ENCODE measurements at regions not wholly inside any gene's neighbourhood (a gene's known extent, or its start where the extent isn't known, plus 50 kb on each side); places are given as distances from the start of the nearest gene placed in this dataset.
A peak's percentile ranks its signal among the peaks of the same experiment; 100 is the strongest.
"Not testable (repeated sequence)": the region's sequence is repeated elsewhere in the genome, so short reads cannot be mapped to it uniquely, and the experiment has no call there.

DNA sequence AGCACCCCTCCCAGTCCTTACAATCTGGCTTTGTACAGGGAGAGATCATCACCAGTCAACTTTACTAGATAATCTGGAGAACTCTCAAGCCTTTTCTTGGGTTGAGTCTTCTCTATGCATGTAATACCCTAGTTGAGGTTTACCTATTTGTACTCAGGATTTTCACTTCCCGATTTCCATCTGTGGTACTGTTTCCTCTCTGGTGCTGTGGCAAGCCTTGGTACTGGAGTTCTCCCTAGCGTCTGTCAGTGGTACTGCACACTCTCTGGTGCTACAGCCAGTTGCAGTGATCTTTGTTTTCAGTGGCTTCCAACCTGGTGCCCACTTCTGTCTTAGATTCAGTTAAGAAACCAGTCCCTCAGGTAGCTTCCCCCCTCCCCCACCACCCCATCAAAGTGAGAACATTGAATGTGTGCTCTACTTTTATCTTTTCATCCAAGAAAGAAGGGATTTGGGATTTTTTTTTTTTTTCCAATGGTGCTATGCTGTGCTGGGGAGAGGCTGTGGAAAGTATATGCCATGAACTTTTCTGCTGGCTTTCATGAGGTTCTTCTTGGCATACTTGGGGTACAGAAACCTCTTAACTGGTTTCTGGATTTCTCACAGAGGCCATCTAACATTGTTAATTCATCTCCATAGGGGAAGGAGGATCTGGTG is 69.4 kb upstream of the EVL start:
- DNase-seq, result peak; percentile 49 to 58

- no peak for DNase-seq
Observed at GRCh38 chr14:99996951-99997571, 68.2 kb upstream of the EVL start.

- not testable (repeated sequence) for DNase-seq
Observed at GRCh38 chr14:100000398-100000797, 64.8 kb upstream of the EVL start.

DNA sequence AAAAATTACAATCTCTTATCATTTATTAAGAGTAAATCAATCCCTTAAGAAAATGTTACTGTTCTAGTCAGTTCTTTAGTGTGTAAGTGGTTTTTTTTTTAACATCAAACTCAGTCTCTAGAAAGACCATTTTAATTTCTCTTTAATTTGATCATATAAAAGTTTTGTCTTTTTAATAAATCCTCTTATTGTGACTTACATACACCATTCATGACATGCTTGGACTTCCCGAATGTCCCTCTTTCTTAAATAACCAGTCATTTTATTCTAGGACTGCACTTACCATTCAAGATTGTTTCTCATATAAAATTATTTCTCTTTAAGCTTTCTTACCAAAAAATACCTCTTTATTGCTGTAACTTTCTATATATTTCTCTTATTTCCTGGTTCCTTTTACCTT is 60.8 kb upstream of the EVL start:
- no peak for DNase-seq

DNA sequence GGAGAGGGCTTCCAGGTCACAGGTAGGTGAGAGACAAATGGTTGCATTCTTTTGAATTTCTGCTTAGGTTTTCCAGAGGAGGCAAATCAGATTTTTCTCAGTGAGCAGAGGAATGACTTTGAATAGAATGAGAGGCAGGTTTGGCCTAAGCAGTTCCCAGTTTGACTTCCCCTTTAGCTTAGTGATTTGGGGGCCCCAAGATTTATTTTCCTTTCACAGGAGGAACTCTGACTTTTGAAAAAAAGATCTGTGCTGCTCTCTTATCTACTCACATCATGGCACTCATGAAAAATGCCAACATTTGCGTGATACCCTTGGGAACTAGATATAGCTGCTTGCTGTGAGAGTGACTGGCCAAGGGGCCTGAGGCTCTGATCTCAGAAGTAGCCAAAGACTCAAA is 58.0 kb upstream of the EVL start:
- no peak for DNase-seq

DNA sequence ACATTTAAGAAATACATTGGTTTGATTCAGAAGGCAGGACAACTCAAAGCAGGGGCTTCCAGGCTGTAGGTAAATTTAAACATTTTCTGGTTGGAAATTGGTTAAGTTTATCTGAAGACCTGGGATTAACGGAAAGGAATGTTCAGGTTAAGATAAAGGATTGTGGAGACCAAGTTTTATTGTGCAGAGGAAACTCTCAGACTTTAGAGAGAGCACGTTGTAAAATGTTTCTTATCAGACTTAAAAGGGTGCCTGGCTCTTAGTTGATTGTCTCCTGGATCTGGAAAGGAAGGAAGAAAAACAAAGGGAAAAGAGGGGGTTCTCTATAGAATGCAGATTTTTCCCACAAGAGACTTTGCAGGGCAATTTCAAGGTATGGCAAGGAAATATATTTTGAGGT is 55.4 kb upstream of the EVL start:
- not testable (repeated sequence) for DNase-seq

DNA sequence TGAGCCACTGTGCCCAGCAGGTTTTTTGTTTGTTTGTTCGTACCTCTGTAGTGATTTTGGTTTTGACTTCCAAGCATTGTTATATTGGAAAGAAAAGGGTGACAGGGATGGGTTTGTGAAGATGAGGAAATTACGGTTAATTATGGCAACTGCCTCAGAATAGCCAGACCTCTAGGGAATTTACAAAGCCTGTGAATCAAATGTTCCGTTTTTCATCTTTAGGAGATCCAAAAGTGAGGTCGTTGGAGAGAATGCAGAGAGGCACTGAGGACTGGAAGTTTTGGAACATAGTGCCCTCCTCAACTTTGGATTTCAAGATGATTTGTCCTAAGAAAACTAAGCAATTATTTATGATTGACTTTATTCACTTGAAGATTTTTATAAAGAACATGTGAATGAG is 54.5 kb upstream of the EVL start:
- DNase-seq, result no peak

- no peak for DNase-seq
Observed at GRCh38 chr14:100011628-100012325, 53.4 kb upstream of the EVL start.

DNA sequence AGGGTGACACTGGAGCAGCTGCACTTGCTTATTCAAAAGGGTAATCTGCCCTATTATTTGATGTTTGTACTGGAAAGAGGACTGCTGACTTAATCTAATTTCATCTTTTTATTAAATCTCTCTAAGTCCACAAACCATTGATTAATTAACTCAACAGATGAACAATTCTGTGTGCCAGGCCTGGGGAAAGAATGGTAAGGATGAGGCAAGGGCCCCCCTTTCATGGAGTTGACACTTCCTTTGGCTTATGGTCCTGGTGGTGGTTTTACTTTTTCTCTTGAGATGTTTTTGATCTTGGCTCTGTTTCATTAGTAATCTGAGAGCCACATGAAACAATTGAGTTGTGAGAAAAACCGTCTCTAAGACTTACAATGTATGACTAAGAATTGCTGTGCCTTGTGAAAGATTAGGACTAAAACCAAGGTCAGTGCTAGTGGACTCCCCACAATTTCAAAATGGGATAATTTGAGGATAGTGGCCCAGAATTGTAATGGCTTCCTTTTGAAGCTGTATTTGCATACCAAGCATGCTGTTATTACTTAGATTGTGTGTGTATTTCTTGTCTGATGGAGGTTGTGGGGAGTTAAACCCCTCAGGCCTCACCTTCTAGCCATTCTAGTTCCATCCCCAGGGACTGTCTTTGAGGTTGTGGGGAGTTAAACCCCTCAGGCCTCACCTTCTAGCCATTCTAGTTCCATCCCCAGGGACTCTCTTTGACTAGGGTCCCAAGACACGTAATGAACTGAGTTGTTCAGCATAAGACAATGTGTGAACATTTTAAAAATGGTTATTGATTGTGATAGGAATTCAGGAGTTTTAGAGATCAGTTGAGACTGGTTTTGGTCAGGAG is 52.5 kb upstream of the EVL start:
- DNase-seq, result no peak

DNA sequence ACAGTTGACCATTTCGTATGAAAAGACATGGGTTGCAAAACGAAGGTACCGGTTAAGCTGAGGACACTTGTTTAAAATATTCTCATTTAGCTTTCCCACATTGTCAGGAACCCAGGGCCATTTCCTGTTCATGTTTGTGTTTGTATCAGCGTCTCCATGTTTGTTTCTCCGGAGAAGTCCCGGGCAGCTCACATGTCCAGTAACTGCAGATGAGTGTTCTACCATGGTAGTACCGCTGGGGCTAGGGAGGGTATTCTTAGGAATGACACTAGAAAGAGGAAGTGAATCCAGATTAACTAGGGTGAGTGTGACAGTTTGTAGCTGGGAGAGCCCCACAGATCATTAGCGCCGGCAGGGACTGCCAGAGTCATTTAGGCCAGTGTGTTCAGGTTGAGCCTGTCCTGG is 50.0 kb upstream of the EVL start:
- no peak for DNase-seq
